ENCODE measurements at regions not wholly inside any gene's neighbourhood (a gene's known extent, or its start where the extent isn't known, plus 50 kb on each side); places are given as distances from the start of the nearest gene placed in this dataset.

- intact Hi-C loops (cut with micrococcal nuclease): no loop called here
- no peaks in the 10 kb centered on the region for H3F3A ChIP-seq (ENCODE audit: low read length, unreplicated experiment)
- TF ChIP-seq EZH2phosphoT487 (IDR thresholded peaks at IDR 0.05; ENCODE audit: borderline replicate concordance, low read length) (no peak), EZH2 (IDR thresholded peaks at IDR 0.05; ENCODE audit: low read length, unreplicated experiment) (no peak), CTCF (conservative IDR thresholded peaks at IDR 0.05; ENCODE audit: low read depth, low read length) (no peak)
- no peak for DNase-seq
- no peak overlapping the region for H3K4me3 ChIP-seq (ENCODE audit: low read length)
- H4K20me1 ChIP-seq (ENCODE audit: low read length): no peaks in the 10 kb centered on the region
- H2AFZ ChIP-seq (ENCODE audit: low read length): no peak overlapping the region
- H3K36me3 ChIP-seq (ENCODE audit: low read depth, low read length): no peaks in the 10 kb centered on the region
- H3K9me2 ChIP-seq (replicated peaks; ENCODE audit: low read length): no peaks in the 10 kb centered on the region
- H3K27ac ChIP-seq (ENCODE audit: low read length): no peak overlapping the region
- no peaks in the 10 kb centered on the region; the same call in 1 of the 2 replicates for H3K9me3 ChIP-seq (ENCODE audit: low read length)
- no peak for ATAC-seq
- no peaks in the 10 kb centered on the region for H3K79me2 ChIP-seq (ENCODE audit: low read length)
- no peak overlapping the region for H3K9ac ChIP-seq (ENCODE audit: low read length)
- POLR2A ChIA-PET (ENCODE audit: unreplicated experiment): no interaction called here
- CTCF ChIA-PET: no interaction called here
- H3K4me2 ChIP-seq (ENCODE audit: low read length): no peak overlapping the region
- no peaks in the 10 kb centered on the region for H3K4me1 ChIP-seq (ENCODE audit: insufficient read depth, low read length)
- no TSS peak for BruUV-seq (replicated peaks)
- H3K27me3 ChIP-seq (ENCODE audit: low read length): peaks cover 19% of the 10 kb centered on the region
Measured at GRCh38 chr4:17082186-17082585, 183.7 kb upstream of the LDB2 start.

GRCh38 chr4:17081179-17081578 is 182.7 kb upstream of the LDB2 start:
- peaks cover 19% of the 10 kb centered on the region for H3K27me3 ChIP-seq (ENCODE audit: low read length)
- no TSS peak for BruUV-seq (replicated peaks)
- POLR2A ChIA-PET (ENCODE audit: unreplicated experiment): no interaction called here
- intact Hi-C loops (cut with micrococcal nuclease): no loop called here
- no peaks in the 10 kb centered on the region for H3K4me1 ChIP-seq (ENCODE audit: insufficient read depth, low read length)
- H3K9me3 ChIP-seq (ENCODE audit: low read length): no peaks in the 10 kb centered on the region; the same call in 1 of the 2 replicates
- no peak overlapping the region for H2AFZ ChIP-seq (ENCODE audit: low read length)
- no peaks in the 10 kb centered on the region for H3F3A ChIP-seq (ENCODE audit: low read length, unreplicated experiment)
- no peaks in the 10 kb centered on the region for H3K9me2 ChIP-seq (replicated peaks; ENCODE audit: low read length)
- CTCF ChIA-PET: no interaction called here
- DNase-seq (no peak), ATAC-seq (no peak)
- H3K27ac ChIP-seq (ENCODE audit: low read length): no peak overlapping the region
- TF ChIP-seq EZH2phosphoT487 (IDR thresholded peaks at IDR 0.05; ENCODE audit: borderline replicate concordance, low read length): no peak
- no peak for TF ChIP-seq CTCF (conservative IDR thresholded peaks at IDR 0.05; ENCODE audit: low read depth, low read length)
- TF ChIP-seq EZH2 (IDR thresholded peaks at IDR 0.05; ENCODE audit: low read length, unreplicated experiment): no peak
- H3K9ac ChIP-seq (ENCODE audit: low read length): no peak overlapping the region
- H3K4me2 ChIP-seq (ENCODE audit: low read length): no peak overlapping the region
- H3K79me2 ChIP-seq (ENCODE audit: low read length): no peaks in the 10 kb centered on the region
- H3K4me3 ChIP-seq (ENCODE audit: low read length): no peak overlapping the region
- H4K20me1 ChIP-seq (ENCODE audit: low read length): no peaks in the 10 kb centered on the region
- H3K36me3 ChIP-seq (ENCODE audit: low read depth, low read length): no peaks in the 10 kb centered on the region

- Histone ChIP-seq H4K20me1 (ENCODE audit: low read length) (no peaks in the 10 kb centered on the region), H3K36me3 (ENCODE audit: low read depth, low read length) (no peaks in the 10 kb centered on the region), H3K4me1 (ENCODE audit: insufficient read depth, low read length) (no peaks in the 10 kb centered on the region), H3K4me2 (ENCODE audit: low read length) (no peak overlapping the region), H3K9me3 (ENCODE audit: low read length) (no peaks in the 10 kb centered on the region), H3K4me3 (ENCODE audit: low read length) (no peak overlapping the region), H3F3A (ENCODE audit: low read length, unreplicated experiment) (no peaks in the 10 kb centered on the region), H3K79me2 (ENCODE audit: low read length) (no peaks in the 10 kb centered on the region), H3K9ac (ENCODE audit: low read length) (no peak overlapping the region), H3K27ac (ENCODE audit: low read length) (no peak overlapping the region), H2AFZ (ENCODE audit: low read length) (no peak overlapping the region), H3K9me2 (replicated peaks; ENCODE audit: low read length) (no peaks in the 10 kb centered on the region), H3K27me3 (ENCODE audit: low read length) (peaks cover 7% of the 10 kb centered on the region; the same call in 1 of the 2 replicates)
- TF ChIP-seq CTCF (conservative IDR thresholded peaks at IDR 0.05; ENCODE audit: low read depth, low read length) (no peak), EZH2 (IDR thresholded peaks at IDR 0.05; ENCODE audit: low read length, unreplicated experiment) (no peak), EZH2phosphoT487 (IDR thresholded peaks at IDR 0.05; ENCODE audit: borderline replicate concordance, low read length) (no peak)
- intact Hi-C loops (cut with micrococcal nuclease): no loop called here
- no peak for ATAC-seq
- ChIA-PET CTCF (no interaction called here), POLR2A (ENCODE audit: unreplicated experiment) (no interaction called here)
- no TSS peak for BruUV-seq (replicated peaks)
- no peak for DNase-seq
Measured at GRCh38 chr4:17077105-17077504, 178.7 kb upstream of the LDB2 start.
